Left kidney (tissue), 1 donor: ENCODE measurements at regions not wholly inside any gene's neighbourhood (a gene's known extent, or its start where the extent isn't known, plus 50 kb on each side); places are given as distances from the start of the nearest gene placed in this dataset.

ENCODE experiments used
- DNase-seq: peaks from one replicate; pipeline ENCODE4 v3.0.0-alpha.2; 2013

DNA sequence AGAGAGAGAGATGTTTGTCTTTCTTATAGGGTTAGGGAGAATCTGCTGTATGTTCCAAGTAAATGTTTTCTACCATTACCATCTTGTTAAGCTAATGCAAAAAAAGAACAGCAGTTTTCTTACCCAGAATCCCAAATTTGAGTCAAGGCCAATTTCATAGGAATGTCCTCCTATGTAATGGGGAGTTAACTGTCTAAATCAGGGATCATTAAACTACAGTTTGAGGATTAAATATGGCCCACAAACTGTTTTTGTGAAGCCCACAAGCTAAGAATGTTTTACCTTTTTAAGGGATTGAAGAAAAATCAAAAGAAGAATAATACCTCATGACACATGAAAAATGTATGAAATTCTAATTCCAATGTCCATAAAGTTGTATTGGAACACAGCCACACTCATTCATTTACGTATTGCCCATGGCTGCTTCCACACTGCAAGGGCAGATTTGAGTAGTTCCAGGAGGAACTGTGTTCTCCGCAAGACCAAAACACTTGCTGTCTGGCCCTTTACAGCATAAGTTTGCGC is 113.2 kb upstream of the SPRY1 start:
- no peak for DNase-seq

DNA sequence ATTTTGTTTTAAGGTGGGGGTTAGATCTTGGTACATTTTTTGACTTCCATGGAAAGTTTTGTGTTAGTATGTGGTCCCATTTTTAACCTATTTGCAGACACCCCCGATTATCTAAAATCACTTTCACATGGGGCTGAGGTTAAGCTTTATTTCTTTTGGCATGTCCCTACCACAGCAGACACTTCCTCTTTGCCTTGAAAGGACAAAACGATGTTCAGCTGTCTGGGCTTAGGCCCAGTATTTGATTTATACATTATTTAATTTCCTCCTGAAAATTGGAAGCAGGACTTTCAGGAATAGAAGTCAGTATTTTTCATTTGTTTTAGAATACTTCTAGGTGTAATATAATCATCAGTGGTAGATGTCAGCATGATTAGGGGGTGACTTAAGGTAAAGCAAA is 112.4 kb upstream of the SPRY1 start:
- DNase-seq, result no peak

DNA sequence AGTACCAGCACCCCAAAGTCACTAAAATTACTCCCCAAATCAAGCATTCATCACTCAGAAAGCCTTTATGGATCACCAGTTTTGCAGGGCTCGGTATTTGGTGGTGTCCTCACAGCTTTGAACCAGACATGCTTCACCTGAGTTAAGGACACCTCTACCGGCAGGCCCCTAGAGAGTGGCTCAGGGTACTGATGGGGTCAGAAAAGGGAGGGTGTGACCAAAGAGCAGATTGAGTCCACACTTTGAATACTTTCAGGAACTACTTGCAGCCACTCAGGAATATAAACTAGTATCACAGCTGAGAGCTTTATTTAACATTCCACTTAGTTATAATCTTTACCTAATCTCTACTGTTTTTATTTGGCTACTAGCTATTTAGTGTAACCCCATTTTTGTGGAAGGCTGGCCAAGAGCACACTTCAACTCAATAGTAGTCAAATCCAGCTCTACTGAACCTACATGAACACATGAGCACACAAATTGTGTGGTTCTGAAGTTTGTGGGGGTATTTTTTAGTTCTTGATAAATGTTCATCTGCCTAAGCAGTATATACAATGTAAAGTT is 109.6 kb upstream of the SPRY1 start:
- no peak for DNase-seq

DNA sequence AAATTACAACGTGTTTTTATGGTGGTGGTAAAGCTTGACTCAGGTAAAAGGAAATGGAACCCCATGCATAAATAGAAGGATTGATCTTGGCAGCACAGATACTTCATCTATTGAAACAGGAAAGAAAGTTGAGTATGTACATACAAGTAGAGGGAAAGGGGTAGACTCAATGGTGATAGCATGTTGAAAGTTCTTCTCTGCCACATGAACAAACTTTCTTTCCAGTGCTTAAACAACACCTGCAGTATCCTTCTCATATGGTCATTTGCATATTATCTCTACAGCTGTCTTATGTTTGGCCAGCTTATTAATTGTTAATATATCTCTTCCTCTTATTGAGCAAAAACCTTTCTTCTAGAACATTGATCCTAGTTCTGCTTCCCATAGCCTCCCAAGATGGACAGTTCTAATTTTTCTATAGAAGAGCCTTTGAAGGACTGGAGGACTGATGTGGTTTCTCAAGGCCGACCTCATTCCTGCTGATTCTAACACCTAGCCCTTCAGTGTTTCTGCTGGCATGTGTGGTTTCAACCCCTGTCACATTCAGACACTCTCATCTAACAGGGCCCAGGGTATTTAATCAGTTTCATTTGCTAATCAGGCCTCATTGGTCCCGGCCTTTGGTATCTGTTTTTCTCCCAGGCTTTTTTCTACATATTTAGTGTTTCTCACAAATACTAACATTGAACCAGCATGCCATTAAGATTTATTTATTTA is 108.1 kb upstream of the SPRY1 start:
- no peak for DNase-seq

DNA sequence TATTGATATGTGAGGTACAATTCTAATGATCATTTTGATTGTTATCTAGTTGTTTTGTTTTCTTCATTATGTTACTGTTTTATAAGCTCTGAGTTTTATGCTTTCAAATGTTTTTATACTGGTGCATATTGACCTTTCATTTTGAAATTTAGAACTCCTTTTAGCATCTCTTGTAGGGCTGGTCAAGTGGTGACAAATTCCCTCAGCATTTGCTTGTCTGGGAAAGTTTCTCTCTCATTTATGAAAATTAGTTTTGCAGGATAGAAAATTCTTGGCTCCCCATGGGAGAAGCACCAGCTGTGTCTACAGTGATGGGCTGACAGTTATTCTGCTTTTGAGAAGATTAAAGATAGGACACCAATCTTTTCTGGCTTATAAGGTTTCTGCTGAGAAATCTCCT is 105.3 kb upstream of the SPRY1 start:
- DNase-seq, result no peak

DNA sequence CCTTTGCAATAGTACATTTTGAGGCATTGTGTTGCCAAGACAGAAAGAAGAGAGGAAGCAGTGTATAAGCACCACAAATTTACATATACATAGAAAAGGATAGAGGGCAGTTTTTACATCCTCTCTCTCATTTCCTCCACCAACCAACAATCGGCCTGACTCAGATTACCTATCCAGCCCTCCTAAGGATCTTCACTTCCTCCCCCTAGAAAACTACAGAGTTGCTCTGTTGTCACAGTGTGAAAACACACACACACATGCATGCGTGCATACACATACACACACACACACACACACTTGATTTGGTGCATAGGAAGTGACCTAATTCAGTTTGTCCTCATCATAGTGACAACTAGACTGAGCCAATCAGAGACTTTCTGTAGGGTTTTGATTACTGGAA is 98.8 kb upstream of the SPRY1 start:
- DNase-seq, result no peak

DNA sequence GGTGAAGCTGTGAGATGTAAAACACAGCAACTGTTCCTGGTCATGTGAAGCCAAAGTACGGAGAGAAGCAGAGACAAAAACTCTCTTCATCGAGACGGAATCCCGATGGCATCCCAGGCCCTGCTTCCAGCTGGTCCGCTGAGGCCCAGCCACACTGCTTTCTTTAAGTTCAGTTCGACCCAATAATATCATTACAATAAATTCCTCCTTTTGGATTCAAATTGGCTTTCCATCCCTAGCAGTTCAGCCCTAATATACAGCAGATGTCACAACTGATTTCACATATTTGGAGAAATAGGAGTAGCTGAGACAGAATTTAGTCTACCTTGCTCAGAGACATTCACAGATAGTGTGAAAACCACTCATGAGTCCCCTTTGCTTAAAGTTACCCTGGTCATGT is 98.3 kb upstream of the SPRY1 start:
- no peak for DNase-seq

DNA sequence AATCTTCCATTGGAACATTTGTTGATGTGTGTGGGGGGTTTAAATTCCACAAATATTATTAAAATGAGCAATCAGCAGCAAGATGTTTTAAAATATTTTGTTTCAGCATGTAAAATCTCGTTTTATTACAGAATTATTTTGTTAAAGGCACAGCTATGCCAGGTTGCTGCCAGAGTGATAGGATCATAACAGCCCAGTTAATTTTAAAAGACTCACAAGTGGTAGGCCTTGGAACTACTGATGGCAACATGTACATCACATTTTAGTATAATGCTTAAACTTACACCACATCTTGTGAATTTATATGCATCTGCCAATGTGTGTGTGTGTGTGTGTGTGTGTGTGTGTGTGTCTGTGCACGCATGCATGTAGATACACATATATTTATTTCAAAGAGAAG is 97.8 kb upstream of the SPRY1 start:
- DNase-seq, result no peak

DNA sequence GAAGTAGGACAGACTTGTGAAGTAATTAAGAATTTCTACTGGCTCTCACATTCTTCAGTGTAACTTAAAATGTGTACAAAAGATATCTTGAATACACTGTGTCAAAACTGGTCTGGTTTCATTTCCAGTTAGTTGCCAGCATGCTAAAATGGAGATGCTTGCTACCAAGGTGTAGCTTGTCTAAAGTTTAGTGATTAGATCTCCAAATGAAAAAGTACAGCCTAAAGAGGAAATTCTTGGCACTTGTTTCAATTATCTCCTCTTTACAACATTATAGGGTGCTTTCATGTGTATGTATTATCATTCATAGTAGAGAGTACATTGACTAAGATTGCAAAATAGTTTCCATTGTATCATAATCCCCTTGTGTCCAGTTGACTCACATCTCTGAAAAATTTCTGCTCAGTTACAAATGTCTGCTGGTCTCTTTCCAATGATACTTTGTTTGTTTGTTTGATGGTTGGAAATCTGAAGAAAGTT is 97.3 kb upstream of the SPRY1 start:
- DNase-seq, result no peak

DNA sequence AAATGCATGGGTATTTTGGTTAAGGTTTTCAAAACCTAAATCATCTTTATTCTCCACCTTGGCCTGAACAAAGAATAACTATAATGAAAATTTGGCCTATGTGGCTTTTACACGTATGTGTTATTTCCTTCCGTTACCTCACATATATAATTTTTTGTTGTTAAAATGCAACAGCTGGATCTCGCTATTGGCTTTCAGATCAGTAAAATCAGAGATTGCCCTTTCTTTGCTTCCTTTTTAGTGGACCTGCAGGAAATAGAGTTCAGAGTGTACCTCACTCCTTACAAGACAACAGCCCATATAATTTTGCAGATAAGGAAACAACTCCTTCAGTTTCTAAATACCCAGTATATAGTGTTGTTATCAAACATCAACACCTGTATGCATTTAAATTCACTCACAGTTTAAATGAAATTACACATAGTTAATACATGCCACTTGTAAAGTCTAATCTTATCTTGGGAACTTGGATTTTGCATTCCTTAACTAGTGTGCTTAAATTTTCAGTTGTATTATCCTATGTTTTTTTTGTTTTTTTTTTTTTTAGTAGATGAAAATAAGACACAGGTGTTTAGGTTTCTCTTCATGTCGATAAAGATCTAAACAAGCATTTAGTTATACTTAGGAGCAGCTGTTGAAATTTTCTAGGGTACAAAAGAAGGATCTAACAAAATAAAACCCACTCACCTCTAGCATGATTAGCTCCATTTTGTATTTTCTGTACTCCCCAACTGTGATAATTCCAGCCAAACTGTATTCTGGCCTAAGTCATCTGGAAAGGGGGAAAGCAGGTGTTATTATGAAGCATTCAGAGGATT is 96.2 kb upstream of the SPRY1 start:
- no peak for DNase-seq

DNA sequence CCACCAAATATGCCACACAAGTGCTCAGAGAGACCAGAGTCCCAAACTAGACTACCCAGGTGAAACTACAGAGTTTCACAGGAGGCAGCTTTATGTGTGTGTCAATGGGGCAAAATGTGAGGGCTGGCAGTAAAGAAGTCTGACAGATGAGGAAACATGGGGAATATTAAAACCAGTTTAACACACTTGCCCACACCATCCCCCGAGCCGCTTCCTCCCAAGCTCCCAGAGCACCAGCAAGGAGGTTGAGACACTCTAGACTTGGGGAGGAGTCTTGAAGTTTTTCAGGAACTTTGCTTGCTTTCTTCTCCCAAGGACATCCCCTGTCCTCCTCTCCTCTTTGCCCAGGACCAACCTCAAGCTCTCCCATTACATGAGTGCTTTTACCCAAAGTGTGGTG is 94.7 kb upstream of the SPRY1 start:
- DNase-seq, result no peak

DNA sequence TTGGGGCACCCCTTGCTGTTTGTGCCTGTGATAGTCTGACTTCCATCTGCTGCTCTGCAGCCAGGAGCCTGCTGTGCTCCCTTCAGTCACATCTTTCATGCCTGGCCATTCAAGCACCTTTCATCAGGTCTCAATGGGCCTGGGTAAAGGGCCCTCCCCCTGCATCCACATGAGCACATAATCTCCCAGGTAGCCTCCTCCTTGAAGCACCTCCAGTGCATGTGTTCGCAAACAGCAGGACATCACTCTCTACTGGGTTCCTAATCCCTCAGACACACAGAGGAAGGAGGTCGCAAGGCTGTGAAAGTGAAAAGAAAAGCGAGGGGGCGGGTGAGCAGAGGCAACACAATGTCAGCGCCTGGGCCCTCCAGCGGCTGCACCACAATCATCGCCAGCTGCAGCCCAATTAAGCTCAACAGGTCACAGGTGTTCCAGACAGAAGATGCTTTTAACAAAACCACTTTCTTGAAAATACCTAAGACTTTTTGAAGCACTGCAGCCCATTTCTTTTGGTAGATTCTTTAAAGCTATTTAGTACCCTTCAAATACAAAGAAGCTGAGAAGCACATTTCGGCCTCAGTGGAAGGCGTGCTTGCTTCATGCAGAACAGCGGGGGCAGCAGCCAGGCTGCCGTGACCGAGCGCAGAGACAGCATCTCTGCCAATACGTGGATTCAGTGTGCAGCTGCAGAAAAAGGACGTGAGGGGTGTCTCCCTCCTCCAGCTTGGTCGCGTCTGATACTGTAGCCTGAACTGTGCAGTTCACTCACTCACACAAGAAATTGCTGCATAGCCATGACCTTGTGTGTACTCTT is 92.2 kb upstream of the SPRY1 start:
- peak; percentile 25 for DNase-seq

DNA sequence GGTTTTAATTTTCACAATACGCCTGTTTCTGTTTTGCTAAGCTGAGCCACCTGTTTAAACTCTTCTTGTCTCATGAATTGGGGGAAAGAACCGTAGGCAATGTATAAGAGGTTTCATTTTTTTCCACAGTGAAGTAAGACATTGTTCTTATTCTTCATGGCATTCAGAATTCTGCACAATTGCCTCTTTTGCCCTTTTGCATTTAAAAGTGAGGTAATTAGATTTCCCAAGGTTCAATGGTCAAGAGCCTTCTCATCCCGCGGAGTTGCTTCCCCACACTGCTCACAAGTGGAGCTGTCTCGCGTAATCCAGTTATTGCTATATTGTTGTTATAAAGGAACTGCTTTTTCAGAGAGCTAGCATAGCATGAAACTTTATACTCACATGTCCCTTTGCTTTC is 90.9 kb upstream of the SPRY1 start:
- DNase-seq, result no peak

DNA sequence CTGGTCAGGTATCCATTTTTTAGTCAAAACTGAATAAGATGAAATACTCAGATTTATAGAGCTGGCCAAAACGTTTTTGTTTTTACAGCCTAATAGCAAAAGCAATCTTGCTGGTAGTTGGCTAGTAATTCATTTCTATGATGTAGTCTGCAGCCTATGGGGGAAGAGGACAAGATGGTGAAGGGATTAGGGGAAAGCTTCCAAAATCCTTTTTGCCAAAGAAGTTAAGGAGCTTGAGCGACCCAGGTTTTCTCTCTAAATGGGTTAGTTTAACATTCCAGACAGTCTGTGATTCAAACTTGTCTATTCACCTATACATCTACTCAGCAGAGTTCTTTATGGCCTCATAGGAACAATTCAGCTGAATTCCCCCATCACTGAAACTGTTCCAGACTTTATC is 89.8 kb upstream of the SPRY1 start:
- no peak for DNase-seq

DNA sequence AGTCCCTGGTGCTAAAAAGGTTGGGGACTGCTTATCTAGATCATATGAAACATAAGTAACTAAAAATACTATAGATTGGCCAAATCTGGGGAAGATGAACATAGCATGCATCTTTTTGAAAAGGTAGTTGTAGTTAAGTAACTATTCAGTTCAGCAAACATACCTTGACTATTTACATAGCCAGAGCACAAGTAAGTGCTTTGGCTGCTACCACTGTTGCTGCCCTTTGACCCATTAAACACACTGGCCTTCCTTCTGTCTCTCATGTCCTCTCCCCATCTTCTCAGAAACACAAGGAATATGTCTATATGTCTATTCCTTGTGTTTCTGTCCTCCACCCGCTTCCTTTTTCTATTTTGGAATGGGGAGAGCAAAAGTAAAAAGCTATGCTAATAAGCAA is 87.9 kb upstream of the SPRY1 start:
- no peak for DNase-seq

DNA sequence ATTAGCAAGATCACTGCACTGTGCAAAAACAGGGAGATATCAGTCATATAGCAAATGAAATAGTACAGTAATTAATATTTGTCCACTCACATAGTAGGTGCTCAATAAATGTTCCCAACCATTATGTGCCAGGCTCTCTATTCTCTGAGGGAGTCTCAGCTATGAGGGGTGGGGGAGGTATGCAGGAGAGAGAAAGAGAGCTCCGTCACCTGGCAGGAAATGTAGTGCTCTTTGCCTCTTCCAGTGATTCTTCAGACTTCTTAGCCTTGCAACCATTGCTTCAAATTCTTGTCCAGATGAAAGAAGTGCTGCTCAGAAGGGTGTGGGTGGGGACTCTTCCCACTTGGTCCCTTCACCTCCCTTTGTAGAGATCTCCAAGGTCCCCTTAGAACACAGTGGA is 84.5 kb upstream of the SPRY1 start:
- DNase-seq, result no peak

DNA sequence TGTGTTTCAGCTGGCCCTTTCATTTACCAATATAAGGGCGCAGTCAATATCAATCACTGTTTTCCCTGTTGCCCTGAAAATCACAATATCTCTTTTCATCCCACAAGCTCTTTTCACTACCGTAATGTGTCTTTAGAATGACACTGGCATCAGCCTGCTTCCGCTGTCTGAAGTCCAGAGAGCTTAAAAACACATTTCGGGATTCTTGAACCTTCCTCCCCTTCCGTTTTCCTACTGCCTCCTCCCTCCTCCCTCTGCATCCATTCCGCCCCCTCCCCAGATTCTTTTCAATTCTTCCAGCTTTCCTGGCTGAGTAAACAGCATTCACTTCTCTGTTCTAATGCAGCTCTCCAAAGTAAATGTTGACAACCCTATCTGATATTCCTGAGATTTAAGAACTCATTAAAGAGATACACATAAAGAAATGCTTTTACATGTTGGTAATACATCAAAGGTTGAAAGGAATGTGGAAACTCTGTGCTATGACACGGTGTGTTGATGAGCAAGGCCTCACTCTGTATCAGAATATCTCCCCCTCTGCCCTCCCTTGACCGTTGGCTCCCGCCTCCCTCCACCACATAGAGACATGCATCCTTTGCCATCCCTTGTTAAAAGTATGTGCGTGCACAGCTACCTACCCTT is 83.5 kb upstream of the SPRY1 start:
- DNase-seq, result no peak

DNA sequence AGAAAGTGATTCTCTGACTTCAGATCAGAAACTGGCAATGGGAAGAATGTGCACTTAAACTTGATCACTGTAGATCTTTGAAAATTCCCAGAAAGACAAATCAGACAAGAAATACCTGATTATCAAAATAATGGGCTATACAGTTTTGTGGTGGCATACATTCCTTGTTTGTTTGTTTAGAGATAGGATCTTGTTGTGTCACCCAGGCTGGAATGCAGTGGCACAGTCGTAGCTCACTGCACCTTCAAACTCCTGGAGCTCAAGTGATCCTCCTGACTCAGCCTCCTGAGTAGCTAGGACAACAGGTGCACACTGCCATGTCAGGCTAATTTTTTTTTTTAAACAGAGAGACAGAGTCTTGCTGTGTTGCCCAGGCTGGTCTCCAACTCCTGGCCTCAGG is 81.0 kb upstream of the SPRY1 start:
- no peak for DNase-seq

DNA sequence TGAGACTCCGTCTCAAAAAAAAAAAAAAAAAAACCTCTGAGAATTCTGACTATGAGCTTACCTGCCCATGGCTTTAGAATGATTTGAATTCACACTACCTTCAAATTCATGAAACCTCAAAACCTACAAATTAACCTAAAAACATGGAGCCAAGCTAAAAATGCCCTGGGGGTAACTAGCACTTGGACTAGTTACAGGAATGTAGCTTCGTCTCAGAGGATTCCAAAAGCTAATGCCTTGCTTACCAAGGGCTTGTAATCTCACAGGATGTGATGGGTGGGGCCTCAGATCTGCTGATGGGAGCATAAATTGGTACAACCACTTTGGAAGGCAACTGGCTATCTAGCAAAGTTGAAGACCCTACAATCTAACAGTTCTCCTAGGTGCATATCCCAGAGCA is 79.4 kb upstream of the SPRY1 start:
- DNase-seq, result no peak

DNA sequence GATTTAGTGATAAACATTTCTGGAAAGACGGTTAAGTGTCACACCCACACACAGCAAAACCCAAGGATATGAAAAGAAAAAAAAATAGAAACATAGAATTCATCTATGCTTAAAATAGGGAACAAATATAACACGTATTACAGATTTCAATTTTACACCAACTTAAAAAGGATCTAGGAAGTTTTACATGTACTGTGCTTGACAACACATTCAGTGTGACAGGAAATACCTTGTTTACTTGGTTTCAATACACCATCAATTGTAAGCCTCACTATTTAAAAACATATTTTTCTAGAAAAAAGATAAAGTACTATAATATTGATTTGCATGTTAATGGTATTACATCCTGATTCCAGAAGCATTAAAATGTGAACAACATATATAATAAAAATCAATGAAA is 77.0 kb upstream of the SPRY1 start:
- no peak for DNase-seq

DNA sequence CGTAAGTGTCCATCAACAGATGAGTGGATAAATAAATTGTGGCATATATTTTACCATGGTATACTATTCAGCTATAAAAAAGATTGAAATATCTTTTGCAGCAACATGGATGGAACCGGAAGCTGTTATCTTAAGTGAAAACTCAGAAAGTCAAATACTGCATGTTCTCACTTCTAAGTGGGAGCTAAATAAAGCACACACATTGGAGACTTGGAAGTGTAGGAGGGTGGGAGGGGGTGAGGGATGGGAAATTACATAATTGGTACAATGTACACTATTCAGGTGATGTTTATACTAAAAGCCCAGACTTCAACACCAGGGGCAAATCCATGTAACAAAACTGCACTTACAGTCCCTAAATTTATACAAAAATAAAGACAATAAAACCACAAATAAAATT is 72.6 kb upstream of the SPRY1 start:
- no peak for DNase-seq

DNA sequence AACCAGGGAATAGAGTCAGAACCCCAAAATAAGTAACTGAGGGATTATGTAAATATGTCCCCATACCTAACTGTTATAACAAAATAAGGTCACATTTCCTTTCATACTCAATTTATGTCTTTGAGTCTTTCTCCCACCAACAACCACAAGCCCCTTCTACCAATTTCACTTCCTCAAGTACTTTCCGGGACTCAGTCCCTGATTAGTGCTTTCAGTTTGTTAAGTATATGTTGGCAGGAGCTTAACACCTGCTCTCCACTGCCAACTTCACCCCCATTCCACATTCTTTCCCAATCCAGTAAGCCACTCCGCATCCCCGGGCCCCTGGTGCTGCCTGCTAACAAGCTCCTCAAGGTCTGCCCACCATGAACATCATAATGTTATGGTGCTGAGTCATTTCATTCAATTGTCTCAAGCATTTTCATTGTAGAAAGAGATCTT is 71.3 kb upstream of the SPRY1 start:
- DNase-seq, result no peak
